Caco-2 (cell line): ENCODE measurements at regions not wholly inside any gene's neighbourhood (a gene's known extent, or its start where the extent isn't known, plus 50 kb on each side); places are given as distances from the start of the nearest gene placed in this dataset.
A peak's percentile ranks its signal among the peaks of the same experiment; 100 is the strongest.

Experiments used
- BruUV-seq: library from RNA; stranded (reverse); fragments of 400-500 nt; replicated peaks from 2 replicates; lab custom pipeline; 2021; lab: Mats Ljungman, UMichigan
- CTCF ChIA-PET: fragments of 300-600 bp; sonication (Branson Sonifier 250); formaldehyde crosslinking; loops from one replicate; lab custom pipeline; 2022; ENCODE audit warnings: antibody characterized with exemption; lab: Charles Lee
- POLR2A ChIA-PET: fragments of 300-600 bp; sonication (Branson Sonifier 250); formaldehyde crosslinking; loops from one replicate; lab custom pipeline; 2022; ENCODE audit warnings: antibody characterized with exemption; lab: Charles Lee
- DNase-seq, 2 experiments: peaks; one replicate each; pipeline versions ENCODE4 v3.0.0 to v3.0.0-alpha.2; 2020 to 2022
- H3K27me3 ChIP-seq: replicated peaks from 2 replicates; pipeline ENCODE4 v1.6.0; 2011; ENCODE audit warnings: low read length; ENCODE audit not compliant: control insufficient read depth, insufficient read depth
- H3K36me3 ChIP-seq: 2 replicates; pipeline ENCODE4 v1.5.1; 2011; ENCODE audit warnings: low read length; ENCODE audit not compliant: control insufficient read depth, insufficient read depth
- H3K4me1 ChIP-seq: fragments of 250-450 bp; sonication (Bioruptor Pico); 2 replicates; pipeline ENCODE4 v1.5.1; 2020; ENCODE audit warnings: mild to moderate bottlenecking
- H3K4me3 ChIP-seq: 2 replicates; pipeline ENCODE4 v1.5.1; 2011; ENCODE audit warnings: low read depth, mild to moderate bottlenecking, control low read depth, low read length
- H3K9me3 ChIP-seq: fragments of 250-450 bp; sonication (Bioruptor Pico); 2 replicates; pipeline ENCODE4 v1.5.1; 2020; ENCODE audit warnings: mild to moderate bottlenecking, moderate library complexity
- H3K27ac Mint-ChIP-seq: one replicate; pipeline ENCODE4 v1.8.0; 2022; ENCODE audit warnings: mixed read lengths; ENCODE audit not compliant: unreplicated experiment
- H3K27me3 Mint-ChIP-seq: one replicate; pipeline ENCODE4 v1.8.0; 2022; ENCODE audit warnings: mixed read lengths; ENCODE audit not compliant: insufficient read depth, unreplicated experiment
- H3K36me3 Mint-ChIP-seq: one replicate; pipeline ENCODE4 v1.8.0; 2022; ENCODE audit warnings: mild to moderate bottlenecking, mixed read lengths; ENCODE audit not compliant: insufficient read depth, unreplicated experiment
- H3K4me1 Mint-ChIP-seq: one replicate; pipeline ENCODE4 v1.8.0; 2022; ENCODE audit warnings: low read depth, mixed read lengths; ENCODE audit not compliant: unreplicated experiment
- H3K4me3 Mint-ChIP-seq: one replicate; pipeline ENCODE4 v1.8.0; 2022; ENCODE audit warnings: mild to moderate bottlenecking, moderate library complexity, mixed read lengths; ENCODE audit not compliant: unreplicated experiment
- H3K9me3 Mint-ChIP-seq: one replicate; pipeline ENCODE4 v1.8.0; 2022; ENCODE audit warnings: mixed read lengths; ENCODE audit not compliant: unreplicated experiment
- intact Hi-C: fragments of 100-400 bp; cut with micrococcal nuclease; formaldehyde crosslinking; loops from one replicate; pipeline ENCODE4 v1.10.0; 2022; ENCODE audit not compliant: unreplicated experiment
- TF ChIP-seq, protein P1 (sequence below), 2 experiments: fragments of 200-600 bp in 1 of 2; IDR thresholded peaks; 1 replicate in 1 of 2; 2 replicates in 1 of 2; pipeline versions ENCODE4 v1.5.1 to v1.8.0; 2011 to 2022; ENCODE audit warnings: antibody characterized with exemption in 1 of 2, control low read depth in 1 of 2, inconsistent platforms in 1 of 2, low read depth in 1 of 2, low read length in 1 of 2, mild to moderate bottlenecking in 1 of 2, moderate library complexity in 1 of 2; ENCODE audit not compliant: insufficient read depth in 1 of 2, severe bottlenecking in 1 of 2, unreplicated experiment in 1 of 2

DNA sequence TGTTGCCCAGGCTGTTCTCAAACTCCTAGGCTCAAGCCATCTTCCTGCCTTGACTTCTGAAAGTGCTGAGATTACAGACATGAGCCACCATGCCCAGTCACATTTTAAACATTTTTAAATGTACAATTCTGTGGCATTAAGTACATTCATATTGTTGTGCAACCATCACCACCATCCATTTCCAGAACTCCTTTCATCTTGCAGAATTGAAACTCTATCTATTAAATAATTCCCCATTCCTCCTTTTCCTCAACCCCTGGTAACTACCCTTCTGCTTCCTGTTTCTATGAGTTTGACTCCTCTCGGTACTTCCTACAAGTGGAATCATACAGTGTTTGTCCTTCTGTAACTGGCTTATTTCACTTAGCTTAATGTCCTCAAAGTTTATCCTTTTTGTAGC is 103.8 kb upstream of the NAA20 start:
- Histone ChIP-seq H3K27me3 (no peaks in the 10 kb centered on the region), H3K4me3 (no peak overlapping the region), H3K4me1 (peaks cover 28% of the 10 kb centered on the region), H3K9me3 (no peaks in the 10 kb centered on the region), H3K36me3 (no peaks in the 10 kb centered on the region)
- TF ChIP-seq, protein P1, sequence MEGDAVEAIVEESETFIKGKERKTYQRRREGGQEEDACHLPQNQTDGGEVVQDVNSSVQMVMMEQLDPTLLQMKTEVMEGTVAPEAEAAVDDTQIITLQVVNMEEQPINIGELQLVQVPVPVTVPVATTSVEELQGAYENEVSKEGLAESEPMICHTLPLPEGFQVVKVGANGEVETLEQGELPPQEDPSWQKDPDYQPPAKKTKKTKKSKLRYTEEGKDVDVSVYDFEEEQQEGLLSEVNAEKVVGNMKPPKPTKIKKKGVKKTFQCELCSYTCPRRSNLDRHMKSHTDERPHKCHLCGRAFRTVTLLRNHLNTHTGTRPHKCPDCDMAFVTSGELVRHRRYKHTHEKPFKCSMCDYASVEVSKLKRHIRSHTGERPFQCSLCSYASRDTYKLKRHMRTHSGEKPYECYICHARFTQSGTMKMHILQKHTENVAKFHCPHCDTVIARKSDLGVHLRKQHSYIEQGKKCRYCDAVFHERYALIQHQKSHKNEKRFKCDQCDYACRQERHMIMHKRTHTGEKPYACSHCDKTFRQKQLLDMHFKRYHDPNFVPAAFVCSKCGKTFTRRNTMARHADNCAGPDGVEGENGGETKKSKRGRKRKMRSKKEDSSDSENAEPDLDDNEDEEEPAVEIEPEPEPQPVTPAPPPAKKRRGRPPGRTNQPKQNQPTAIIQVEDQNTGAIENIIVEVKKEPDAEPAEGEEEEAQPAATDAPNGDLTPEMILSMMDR (IDR thresholded peaks at IDR 0.05; ENCODE audit: insufficient read depth in 1 of 2, low read depth in 1 of 2, low read length in 1 of 2, severe bottlenecking in 1 of 2, unreplicated experiment in 1 of 2), result no peak
- Mint-ChIP-seq H3K9me3 (peaks cover 10% of the 10 kb centered on the region), H3K4me1 (peaks cover 43% of the 10 kb centered on the region), H3K27ac (no peak overlapping the region), H3K4me3 (no peak overlapping the region), H3K36me3 (no peaks in the 10 kb centered on the region), H3K27me3 (no peaks in the 10 kb centered on the region)
- no peak for DNase-seq
- no TSS peak for BruUV-seq
- CTCF ChIA-PET, result no interaction called here
- POLR2A ChIA-PET, result no interaction called here
- intact Hi-C loops, result no loop called here

- no TSS peak for BruUV-seq
- intact Hi-C loops, result no loop called here
- TF ChIP-seq, protein P1 (IDR thresholded peaks at IDR 0.05; ENCODE audit: insufficient read depth in 1 of 2, low read depth in 1 of 2, low read length in 1 of 2, severe bottlenecking in 1 of 2, unreplicated experiment in 1 of 2), result no peak
- Histone ChIP-seq H3K4me3 (no peak overlapping the region), H3K9me3 (no peaks in the 10 kb centered on the region), H3K4me1 (peaks cover 35% of the 10 kb centered on the region), H3K36me3 (no peaks in the 10 kb centered on the region), H3K27me3 (no peaks in the 10 kb centered on the region)
- ChIA-PET POLR2A (no interaction called here), CTCF (no interaction called here)
- peaks cover 50% of the 10 kb centered on the region for H3K4me1 Mint-ChIP-seq
- H3K36me3 Mint-ChIP-seq, result no peaks in the 10 kb centered on the region
- no peak for DNase-seq
- no peak overlapping the region for H3K4me3 Mint-ChIP-seq
- H3K27ac Mint-ChIP-seq, result peak overlapping the region; percentile 76
- H3K27me3 Mint-ChIP-seq, result no peaks in the 10 kb centered on the region
- peaks cover 10% of the 10 kb centered on the region for H3K9me3 Mint-ChIP-seq
Measured at GRCh38 chr20:19913927-19914614, 103.1 kb upstream of the NAA20 start.

DNA sequence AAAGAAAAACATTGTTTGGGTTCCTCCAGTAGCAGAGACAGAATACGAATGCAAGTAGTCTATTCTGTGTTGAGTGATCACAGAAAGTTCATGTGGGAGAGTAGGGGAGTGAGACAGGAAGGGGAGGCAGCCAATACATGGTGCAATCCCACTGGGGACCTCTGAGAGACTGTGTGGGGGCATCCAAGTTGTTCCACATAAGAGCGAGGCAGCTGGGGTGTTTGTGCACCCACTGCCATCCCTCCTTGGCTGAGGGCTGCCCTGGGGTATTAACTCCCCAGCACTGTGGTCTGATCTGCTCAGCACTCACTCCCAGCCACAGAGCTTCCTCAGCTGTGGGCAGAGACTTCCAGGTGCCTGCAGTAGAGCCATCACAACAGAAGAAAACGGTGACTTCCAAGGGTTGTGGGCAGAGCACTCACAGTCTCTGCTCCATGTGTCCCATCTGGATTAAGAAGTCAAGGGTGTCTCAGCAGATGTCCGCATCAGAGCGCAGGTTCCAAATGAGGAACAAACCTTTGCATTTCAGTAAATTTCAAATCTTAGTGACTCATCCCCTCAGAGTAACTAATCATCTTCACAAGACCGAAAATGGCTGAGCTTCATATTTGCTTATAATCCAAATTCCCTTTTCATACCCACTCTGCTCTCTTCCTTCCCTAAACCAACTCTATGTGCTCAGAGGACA is 101.9 kb upstream of the NAA20 start:
- TF ChIP-seq, protein P1 (IDR thresholded peaks at IDR 0.05; ENCODE audit: insufficient read depth in 1 of 2, low read depth in 1 of 2, low read length in 1 of 2, severe bottlenecking in 1 of 2, unreplicated experiment in 1 of 2), result no peak
- POLR2A ChIA-PET, result no interaction called here
- H3K4me1 ChIP-seq, result peaks cover 40% of the 10 kb centered on the region
- no peak overlapping the region for H3K4me3 ChIP-seq
- no peaks in the 10 kb centered on the region for H3K36me3 Mint-ChIP-seq
- no peaks in the 10 kb centered on the region for H3K27me3 Mint-ChIP-seq
- DNase-seq, result no peak
- intact Hi-C loops, result loop anchor here (5.0 kb wide), 1 partner anchor 33 kb away; no protein-coding TSS in a partner anchor
- H3K27ac Mint-ChIP-seq, result peak overlapping the region; percentile 77
- no peaks in the 10 kb centered on the region for H3K36me3 ChIP-seq
- H3K4me3 Mint-ChIP-seq, result no peak overlapping the region
- peaks cover 10% of the 10 kb centered on the region for H3K9me3 Mint-ChIP-seq
- H3K27me3 ChIP-seq, result no peaks in the 10 kb centered on the region
- CTCF ChIA-PET, result no interaction called here
- BruUV-seq, result no TSS peak
- H3K4me1 Mint-ChIP-seq, result peaks cover 51% of the 10 kb centered on the region
- no peaks in the 10 kb centered on the region for H3K9me3 ChIP-seq
